GM19043 (cell line): ENCODE measurements at regions not wholly inside any gene's neighbourhood (a gene's known extent, or its start where the extent isn't known, plus 50 kb on each side); places are given as distances from the start of the nearest gene placed in this dataset.

Source experiments
- ATAC-seq: cut with Tn5 transposase; IDR thresholded peaks from one replicate; pipeline ENCODE4 v1.9.1; 2021; ENCODE audit warnings: low read depth; ENCODE audit not compliant: unreplicated experiment

GRCh38 chr3:68328049-68328448, 604.3 kb downstream of the TAFA4 start:
- no peak for ATAC-seq

GRCh38 chr3:68315964-68316363, 616.4 kb downstream of the TAFA4 start:
- no peak for ATAC-seq

- ATAC-seq: no peak
These were observed 616.8 kb downstream of the TAFA4 start for GRCh38 chr3:68315546-68315945.

GRCh38 chr3:68306571-68306970, 625.8 kb downstream of the TAFA4 start:
- no peak for ATAC-seq

- ATAC-seq: no peak
These were observed 636.9 kb downstream of the TAFA4 start for GRCh38 chr3:68295457-68295856.

GRCh38 chr3:68290333-68290732, 635.9 kb upstream of the SUCLG2 start:
- no peak for ATAC-seq

- no peak for ATAC-seq
These were observed 633.7 kb upstream of the SUCLG2 start for GRCh38 chr3:68288085-68288484.

GRCh38 chr3:68287101-68287500, 632.7 kb upstream of the SUCLG2 start:
- no peak for ATAC-seq

GRCh38 chr3:68274286-68274685, 619.9 kb upstream of the SUCLG2 start:
- ATAC-seq: no peak

GRCh38 chr3:68271145-68271544, 616.7 kb upstream of the SUCLG2 start:
- ATAC-seq: no peak

- ATAC-seq: no peak
These were observed 602.3 kb upstream of the SUCLG2 start for GRCh38 chr3:68256635-68257223.

GRCh38 chr3:68249265-68249664, 594.9 kb upstream of the SUCLG2 start:
- ATAC-seq: no peak

GRCh38 chr3:68242606-68243005, 588.2 kb upstream of the SUCLG2 start:
- ATAC-seq: no peak

- ATAC-seq: no peak
These were observed 585.1 kb upstream of the SUCLG2 start for GRCh38 chr3:68239542-68239941.

GRCh38 chr3:68234076-68234780, 579.8 kb upstream of the SUCLG2 start:
- ATAC-seq: no peak

- ATAC-seq: no peak
These were observed 574.4 kb upstream of the SUCLG2 start for GRCh38 chr3:68228856-68229255.

GRCh38 chr3:68220832-68221231, 566.4 kb upstream of the SUCLG2 start:
- no peak for ATAC-seq

- no peak for ATAC-seq
These were observed 557.2 kb upstream of the SUCLG2 start for GRCh38 chr3:68211637-68212036.

- no peak for ATAC-seq
These were observed 556.2 kb upstream of the SUCLG2 start for GRCh38 chr3:68210635-68211034.

GRCh38 chr3:68207327-68207726, 552.9 kb upstream of the SUCLG2 start:
- ATAC-seq: no peak

GRCh38 chr3:68206524-68207117, 552.2 kb upstream of the SUCLG2 start:
- no peak for ATAC-seq

- no peak for ATAC-seq
These were observed 532.3 kb upstream of the SUCLG2 start for GRCh38 chr3:68186733-68187132.
